Panc1 (cell line): ENCODE measurements at regions not wholly inside any gene's neighbourhood (a gene's known extent, or its start where the extent isn't known, plus 50 kb on each side); places are given as distances from the start of the nearest gene placed in this dataset.

Experiments used
- ATAC-seq: fragments of 200-7000 bp; cut with Tn5 transposase; 2 replicates; pipeline ENCODE4 v1.9.1; 2020; ENCODE audit warnings: mild to moderate bottlenecking, moderate library complexity
- BruUV-seq: library from RNA; stranded (reverse); fragments of 400-500 nt; replicated peaks from 2 replicates; lab custom pipeline; 2021; lab: Mats Ljungman, UMichigan
- CTCF ChIA-PET: fragments of 300-600 bp; sonication (Branson Sonifier 250); formaldehyde crosslinking; loops from one replicate; lab custom pipeline; 2022; ENCODE audit warnings: antibody characterized with exemption; lab: Charles Lee
- POLR2A ChIA-PET: fragments of 300-600 bp; sonication (Branson Sonifier 250); formaldehyde crosslinking; loops from one replicate; lab custom pipeline; 2022; ENCODE audit warnings: antibody characterized with exemption; lab: Charles Lee
- DNase-seq: peaks from one replicate; pipeline ENCODE4 v3.0.0-alpha.2; 2010; ENCODE audit warnings: low read depth, low spot score
- H3K27ac ChIP-seq: 2 replicates; pipeline ENCODE4 v1.5.1; 2011; ENCODE audit warnings: mild to moderate bottlenecking, low read length, inconsistent platforms
- H3K27me3 ChIP-seq: fragments of 200-500 bp; sonication (Bioruptor generic); 2 replicates; pipeline ENCODE4 v1.6.0; 2014; ENCODE audit warnings: low read length, inconsistent platforms; ENCODE audit not compliant: control insufficient read depth, insufficient read depth
- H3K36me3 ChIP-seq: fragments of 200-500 bp; sonication (Bioruptor generic); 2 replicates; pipeline ENCODE4 v1.5.1; 2014; ENCODE audit warnings: inconsistent platforms, mild to moderate bottlenecking, low read length, moderate library complexity; ENCODE audit not compliant: control insufficient read depth, insufficient read depth
- H3K4me1 ChIP-seq: 2 replicates; pipeline ENCODE4 v1.5.1; 2011; ENCODE audit warnings: inconsistent platforms, mild to moderate bottlenecking, low read length, moderate library complexity; ENCODE audit not compliant: control insufficient read depth, insufficient read depth
- H3K4me3 ChIP-seq, 2 experiments: 2 replicates each; pipeline ENCODE4 v1.5.1; 2011 to 2012; ENCODE audit warnings: low read depth in 2 of 2, low read length in 2 of 2, mild to moderate bottlenecking in 2 of 2, inconsistent platforms in 1 of 2, moderate library complexity in 1 of 2
- H3K9me3 ChIP-seq: fragments of 200-500 bp; sonication (Bioruptor generic); 2 replicates; pipeline ENCODE4 v1.5.1; 2014; ENCODE audit warnings: low read depth, mild to moderate bottlenecking, inconsistent platforms, low read length, moderate library complexity; ENCODE audit not compliant: control insufficient read depth, insufficient read depth
- POLR2AphosphoS5 ChIP-seq: IDR thresholded peaks from 2 replicates; pipeline ENCODE4 v1.6.1; 2012; ENCODE audit warnings: mild to moderate bottlenecking, low read depth, low read length, moderate library complexity
- SIN3A ChIP-seq: IDR thresholded peaks from 2 replicates; pipeline ENCODE4 v1.6.1; 2012; ENCODE audit warnings: low read depth, mild to moderate bottlenecking, low read length, moderate library complexity, borderline replicate concordance; ENCODE audit not compliant: insufficient read depth
- TCF7L2 ChIP-seq: IDR thresholded peaks from 2 replicates; pipeline ENCODE4 v1.6.1; 2011; ENCODE audit warnings: mild to moderate bottlenecking, low read depth, low read length, inconsistent platforms
- in situ Hi-C: cut with HindIII; loops from 2 replicates; pipeline ENCODE4 v1.10.0; 2016; ENCODE audit warnings: low sequenced_read_pairs, low pct_unique_long_range_greater_than_20kb
- intact Hi-C: fragments of 100-400 bp; cut with micrococcal nuclease; formaldehyde crosslinking; loops from one replicate; pipeline ENCODE4 v1.10.0; 2022; ENCODE audit not compliant: unreplicated experiment
- TF ChIP-seq, protein P1 (sequence below), 2 experiments: IDR thresholded peaks; 2 replicates each; pipeline ENCODE4 v1.6.1; 2011 to 2012; ENCODE audit warnings: low read depth in 2 of 2, control low read depth in 1 of 2, low read length in 1 of 2, mild to moderate bottlenecking in 1 of 2, moderate library complexity in 1 of 2; ENCODE audit not compliant: insufficient read depth in 1 of 2
- TF ChIP-seq, protein P2 (sequence below): fragments of 450-650 bp; IDR thresholded peaks from 2 replicates; pipeline ENCODE4 v1.5.1; 2017; ENCODE audit warnings: mild to moderate bottlenecking

DNA sequence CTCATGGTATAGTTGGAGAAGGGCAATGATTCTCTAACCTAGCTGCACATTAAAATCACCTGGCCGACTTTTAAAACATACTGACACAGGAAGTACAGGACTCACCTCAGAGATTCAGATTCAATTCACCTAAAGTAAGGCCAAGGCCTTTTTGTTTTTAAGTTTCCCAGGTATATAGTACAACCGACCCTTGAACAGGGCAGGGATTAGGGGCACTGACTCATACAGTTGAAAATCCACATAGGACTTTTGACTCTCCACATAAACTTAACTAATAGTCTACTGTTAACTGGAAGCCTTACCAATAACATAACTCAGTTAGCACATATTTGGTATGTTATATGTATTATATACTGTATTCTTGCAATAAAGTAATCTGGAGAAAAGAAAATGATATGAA, 129.5 kb upstream of the ABI3BP start:
- intact Hi-C loops: no loop called here
- POLR2A ChIA-PET: no interaction called here
- CTCF ChIA-PET: no interaction called here
- no TSS peak for BruUV-seq
- DNase-seq: no peak
- TF ChIP-seq, protein P1, sequence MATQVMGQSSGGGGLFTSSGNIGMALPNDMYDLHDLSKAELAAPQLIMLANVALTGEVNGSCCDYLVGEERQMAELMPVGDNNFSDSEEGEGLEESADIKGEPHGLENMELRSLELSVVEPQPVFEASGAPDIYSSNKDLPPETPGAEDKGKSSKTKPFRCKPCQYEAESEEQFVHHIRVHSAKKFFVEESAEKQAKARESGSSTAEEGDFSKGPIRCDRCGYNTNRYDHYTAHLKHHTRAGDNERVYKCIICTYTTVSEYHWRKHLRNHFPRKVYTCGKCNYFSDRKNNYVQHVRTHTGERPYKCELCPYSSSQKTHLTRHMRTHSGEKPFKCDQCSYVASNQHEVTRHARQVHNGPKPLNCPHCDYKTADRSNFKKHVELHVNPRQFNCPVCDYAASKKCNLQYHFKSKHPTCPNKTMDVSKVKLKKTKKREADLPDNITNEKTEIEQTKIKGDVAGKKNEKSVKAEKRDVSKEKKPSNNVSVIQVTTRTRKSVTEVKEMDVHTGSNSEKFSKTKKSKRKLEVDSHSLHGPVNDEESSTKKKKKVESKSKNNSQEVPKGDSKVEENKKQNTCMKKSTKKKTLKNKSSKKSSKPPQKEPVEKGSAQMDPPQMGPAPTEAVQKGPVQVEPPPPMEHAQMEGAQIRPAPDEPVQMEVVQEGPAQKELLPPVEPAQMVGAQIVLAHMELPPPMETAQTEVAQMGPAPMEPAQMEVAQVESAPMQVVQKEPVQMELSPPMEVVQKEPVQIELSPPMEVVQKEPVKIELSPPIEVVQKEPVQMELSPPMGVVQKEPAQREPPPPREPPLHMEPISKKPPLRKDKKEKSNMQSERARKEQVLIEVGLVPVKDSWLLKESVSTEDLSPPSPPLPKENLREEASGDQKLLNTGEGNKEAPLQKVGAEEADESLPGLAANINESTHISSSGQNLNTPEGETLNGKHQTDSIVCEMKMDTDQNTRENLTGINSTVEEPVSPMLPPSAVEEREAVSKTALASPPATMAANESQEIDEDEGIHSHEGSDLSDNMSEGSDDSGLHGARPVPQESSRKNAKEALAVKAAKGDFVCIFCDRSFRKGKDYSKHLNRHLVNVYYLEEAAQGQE (IDR thresholded peaks at IDR 0.05; ENCODE audit: insufficient read depth in 1 of 2, low read depth in 2 of 2, low read length in 1 of 2): no peak
- no peak for TF ChIP-seq POLR2AphosphoS5
- TF ChIP-seq, protein P2, sequence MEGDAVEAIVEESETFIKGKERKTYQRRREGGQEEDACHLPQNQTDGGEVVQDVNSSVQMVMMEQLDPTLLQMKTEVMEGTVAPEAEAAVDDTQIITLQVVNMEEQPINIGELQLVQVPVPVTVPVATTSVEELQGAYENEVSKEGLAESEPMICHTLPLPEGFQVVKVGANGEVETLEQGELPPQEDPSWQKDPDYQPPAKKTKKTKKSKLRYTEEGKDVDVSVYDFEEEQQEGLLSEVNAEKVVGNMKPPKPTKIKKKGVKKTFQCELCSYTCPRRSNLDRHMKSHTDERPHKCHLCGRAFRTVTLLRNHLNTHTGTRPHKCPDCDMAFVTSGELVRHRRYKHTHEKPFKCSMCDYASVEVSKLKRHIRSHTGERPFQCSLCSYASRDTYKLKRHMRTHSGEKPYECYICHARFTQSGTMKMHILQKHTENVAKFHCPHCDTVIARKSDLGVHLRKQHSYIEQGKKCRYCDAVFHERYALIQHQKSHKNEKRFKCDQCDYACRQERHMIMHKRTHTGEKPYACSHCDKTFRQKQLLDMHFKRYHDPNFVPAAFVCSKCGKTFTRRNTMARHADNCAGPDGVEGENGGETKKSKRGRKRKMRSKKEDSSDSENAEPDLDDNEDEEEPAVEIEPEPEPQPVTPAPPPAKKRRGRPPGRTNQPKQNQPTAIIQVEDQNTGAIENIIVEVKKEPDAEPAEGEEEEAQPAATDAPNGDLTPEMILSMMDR: no peak
- TF ChIP-seq SIN3A: no peak
- no peak for TF ChIP-seq TCF7L2
- in situ Hi-C loops: no loop called here
- ATAC-seq: no peak
- no peaks in the 10 kb centered on the region for H3K36me3 ChIP-seq
- no peaks in the 10 kb centered on the region; the same call in 1 of the 2 replicates for H3K27me3 ChIP-seq
- H3K4me3 ChIP-seq: no peak overlapping the region
- no peak overlapping the region for H3K27ac ChIP-seq
- no peaks in the 10 kb centered on the region for H3K4me1 ChIP-seq
- H3K9me3 ChIP-seq: no peaks in the 10 kb centered on the region

GRCh38 chr3:101120039-101120438, 126.8 kb upstream of the ABI3BP start:
- POLR2A ChIA-PET: no interaction called here
- TF ChIP-seq, protein P1 (IDR thresholded peaks at IDR 0.05; ENCODE audit: insufficient read depth in 1 of 2, low read depth in 2 of 2, low read length in 1 of 2): no peak
- TF ChIP-seq POLR2AphosphoS5 (no peak), TCF7L2 (no peak)
- H3K27ac ChIP-seq: no peak overlapping the region
- BruUV-seq: no TSS peak
- no peak for DNase-seq
- ATAC-seq: no peak
- intact Hi-C loops: no loop called here
- H3K4me3 ChIP-seq: no peak overlapping the region
- in situ Hi-C loops: no loop called here
- H3K36me3 ChIP-seq: no peaks in the 10 kb centered on the region
- H3K27me3 ChIP-seq: no peaks in the 10 kb centered on the region; the same call in 1 of the 2 replicates
- H3K4me1 ChIP-seq: no peaks in the 10 kb centered on the region
- no peaks in the 10 kb centered on the region for H3K9me3 ChIP-seq
- CTCF ChIA-PET: no interaction called here
